ENCODE measurements at regions not wholly inside any gene's neighbourhood (a gene's known extent, or its start where the extent isn't known, plus 50 kb on each side); places are given as distances from the start of the nearest gene placed in this dataset.
A peak's percentile ranks its signal among the peaks of the same experiment; 100 is the strongest.

- DNase-seq (no peak), ATAC-seq (no peak)
- Histone ChIP-seq H3K36me3 (no peaks in the 10 kb centered on the region), H3K27me3 (no peaks in the 10 kb centered on the region), H3K27ac (no peak overlapping the region), H3K4me3 (no peak overlapping the region), H3K9me3 (peaks cover 0 to 12% of the 10 kb centered on the region in 2 donors), H3K4me1 (no peaks in the 10 kb centered on the region)
- intact Hi-C loops (cut with DNase I): no loop called here
- TF ChIP-seq CTCF (IDR thresholded peaks at IDR 0.05): no peak
Measured at GRCh38 chr2:19185086-19185485, 173.3 kb downstream of the OSR1 start.

GRCh38 chr2:19178175-19178574 is 180.2 kb downstream of the OSR1 start:
- no peak for TF ChIP-seq CTCF (IDR thresholded peaks at IDR 0.05)
- DNase-seq (no peak), ATAC-seq (no peak)
- no peaks in the 10 kb centered on the region for H3K27me3 ChIP-seq
- intact Hi-C loops (cut with DNase I): no loop called here
- no peak overlapping the region for H3K4me3 ChIP-seq
- no peaks in the 10 kb centered on the region for H3K4me1 ChIP-seq
- no peaks in the 10 kb centered on the region for H3K36me3 ChIP-seq
- peaks cover 0 to 12% of the 10 kb centered on the region in 2 donors for H3K9me3 ChIP-seq
- no peak overlapping the region for H3K27ac ChIP-seq

- DNase-seq (no peak), ATAC-seq (no peak)
- no peak overlapping the region for H3K4me3 ChIP-seq
- no peaks in the 10 kb centered on the region for H3K36me3 ChIP-seq
- no peak overlapping the region for H3K27ac ChIP-seq
- no peaks in the 10 kb centered on the region for H3K4me1 ChIP-seq
- peaks cover 0 to 12% of the 10 kb centered on the region in 2 donors for H3K9me3 ChIP-seq
- H3K27me3 ChIP-seq: no peaks in the 10 kb centered on the region
- no peak for TF ChIP-seq CTCF (IDR thresholded peaks at IDR 0.05)
- intact Hi-C loops (cut with DNase I): no loop called here
Measured at GRCh38 chr2:19176977-19177376, 181.4 kb downstream of the OSR1 start.

- Histone ChIP-seq H3K4me1 (no peaks in the 10 kb centered on the region), H3K36me3 (no peaks in the 10 kb centered on the region), H3K4me3 (no peak overlapping the region), H3K27ac (no peak overlapping the region), H3K27me3 (no peaks in the 10 kb centered on the region), H3K9me3 (peaks cover 0 to 9% of the 10 kb centered on the region in 2 donors)
- intact Hi-C loops (cut with DNase I): no loop called here
- peak; percentile 54 for ATAC-seq
- no peak for TF ChIP-seq CTCF (IDR thresholded peaks at IDR 0.05)
- no peak for DNase-seq
Measured at GRCh38 chr2:19176172-19176852, 182.1 kb downstream of the OSR1 start.

GRCh38 chr2:19174176-19174575 is 184.2 kb downstream of the OSR1 start:
- ATAC-seq: no peak
- H3K27me3 ChIP-seq: no peaks in the 10 kb centered on the region
- DNase-seq: no peak
- no peaks in the 10 kb centered on the region for H3K9me3 ChIP-seq
- intact Hi-C loops (cut with DNase I): no loop called here
- TF ChIP-seq CTCF (IDR thresholded peaks at IDR 0.05): no peak
- no peaks in the 10 kb centered on the region for H3K4me1 ChIP-seq
- no peak overlapping the region for H3K4me3 ChIP-seq
- no peak overlapping the region for H3K27ac ChIP-seq
- no peaks in the 10 kb centered on the region for H3K36me3 ChIP-seq
